ENCODE measurements at regions not wholly inside any gene's neighbourhood (a gene's known extent, or its start where the extent isn't known, plus 50 kb on each side); places are given as distances from the start of the nearest gene placed in this dataset.

DNA sequence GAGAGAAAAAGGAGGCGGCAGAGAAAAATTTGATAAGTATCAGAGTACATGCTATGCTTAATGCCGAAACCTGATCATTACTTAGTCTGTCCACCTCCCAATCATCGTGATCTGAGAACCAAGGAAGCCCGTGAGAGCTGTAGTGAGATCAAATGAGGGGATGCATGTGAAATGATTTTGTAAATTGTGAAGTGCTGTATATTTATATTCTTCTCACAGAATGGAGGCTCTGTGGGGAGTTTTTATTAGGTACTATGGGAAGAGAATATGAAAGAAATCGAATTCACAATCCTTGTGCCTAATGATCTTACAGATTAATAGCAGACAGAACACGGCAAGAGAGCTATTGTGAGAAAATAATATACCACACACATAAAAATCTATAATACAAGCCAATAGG, 115.5 kb downstream of the LYPLAL1 start:
- H3K4me1 Mint-ChIP-seq (ENCODE audit: low read depth) = no peaks in the 10 kb centered on the region
- ATAC-seq (ENCODE audit: poor library complexity) (no peak), DNase-seq (no peak)
- H3K27me3 Mint-ChIP-seq = no peaks in the 10 kb centered on the region
- CTCF ChIA-PET = no interaction called here
- TF ChIP-seq, protein P1, sequence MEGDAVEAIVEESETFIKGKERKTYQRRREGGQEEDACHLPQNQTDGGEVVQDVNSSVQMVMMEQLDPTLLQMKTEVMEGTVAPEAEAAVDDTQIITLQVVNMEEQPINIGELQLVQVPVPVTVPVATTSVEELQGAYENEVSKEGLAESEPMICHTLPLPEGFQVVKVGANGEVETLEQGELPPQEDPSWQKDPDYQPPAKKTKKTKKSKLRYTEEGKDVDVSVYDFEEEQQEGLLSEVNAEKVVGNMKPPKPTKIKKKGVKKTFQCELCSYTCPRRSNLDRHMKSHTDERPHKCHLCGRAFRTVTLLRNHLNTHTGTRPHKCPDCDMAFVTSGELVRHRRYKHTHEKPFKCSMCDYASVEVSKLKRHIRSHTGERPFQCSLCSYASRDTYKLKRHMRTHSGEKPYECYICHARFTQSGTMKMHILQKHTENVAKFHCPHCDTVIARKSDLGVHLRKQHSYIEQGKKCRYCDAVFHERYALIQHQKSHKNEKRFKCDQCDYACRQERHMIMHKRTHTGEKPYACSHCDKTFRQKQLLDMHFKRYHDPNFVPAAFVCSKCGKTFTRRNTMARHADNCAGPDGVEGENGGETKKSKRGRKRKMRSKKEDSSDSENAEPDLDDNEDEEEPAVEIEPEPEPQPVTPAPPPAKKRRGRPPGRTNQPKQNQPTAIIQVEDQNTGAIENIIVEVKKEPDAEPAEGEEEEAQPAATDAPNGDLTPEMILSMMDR (IDR thresholded peaks at IDR 0.05) = no peak
- Histone ChIP-seq H3K27ac (ENCODE audit: low read depth in 1 of 2, low read length in 2 of 2) (no peak overlapping the region), H3K9me3 (ENCODE audit: control insufficient read depth in 1 of 2, insufficient read depth in 1 of 2, low read length in 2 of 2) (no peaks in the 10 kb centered on the region), H3K4me1 (ENCODE audit: insufficient read depth, low read length) (no peaks in the 10 kb centered on the region), H3K36me3 (ENCODE audit: insufficient read depth, low read length) (no peaks in the 10 kb centered on the region), H3K27me3 (ENCODE audit: control insufficient read depth in 1 of 2, insufficient read depth in 2 of 2, low read length in 2 of 2) (no peaks in the 10 kb centered on the region), H3K4me3 (ENCODE audit: low read length) (no peak overlapping the region)
- no peak overlapping the region for H3K4me3 Mint-ChIP-seq
- intact Hi-C loops (cut with DNase I, micrococcal nuclease) = no loop called here
- no peaks in the 10 kb centered on the region for H3K36me3 Mint-ChIP-seq (ENCODE audit: low read depth)
- no peak overlapping the region for H3K27ac Mint-ChIP-seq
- POLR2A ChIA-PET = no interaction called here
- H3K9me3 Mint-ChIP-seq = no peaks in the 10 kb centered on the region

DNA sequence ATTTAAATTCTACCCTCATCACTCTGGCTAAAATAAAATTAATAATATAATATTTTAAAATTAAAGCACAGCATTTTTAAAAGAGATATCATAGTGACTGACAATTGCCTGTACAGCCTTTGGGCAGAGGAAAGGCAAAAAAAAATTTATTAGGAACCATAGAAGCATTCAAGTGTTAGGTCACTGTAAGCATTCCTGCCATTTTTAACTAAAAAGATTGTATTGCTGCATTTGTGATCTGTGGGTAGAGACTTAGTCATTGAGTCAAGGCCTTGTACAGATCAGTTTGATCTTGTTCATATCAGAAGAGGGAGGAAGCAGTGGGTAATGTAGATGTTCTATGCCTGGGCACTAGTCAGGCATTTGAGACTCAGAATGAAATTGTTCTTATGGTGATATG, 109.9 kb downstream of the LYPLAL1 start:
- Mint-ChIP-seq H3K27ac (no peak overlapping the region), H3K4me1 (ENCODE audit: low read depth) (no peaks in the 10 kb centered on the region), H3K27me3 (no peaks in the 10 kb centered on the region), H3K4me3 (no peak overlapping the region), H3K36me3 (ENCODE audit: low read depth) (no peaks in the 10 kb centered on the region), H3K9me3 (no peaks in the 10 kb centered on the region)
- DNase-seq = no peak
- ChIA-PET POLR2A (no interaction called here), CTCF (no interaction called here)
- no peak for ATAC-seq (ENCODE audit: poor library complexity)
- Histone ChIP-seq H3K27ac (ENCODE audit: low read depth in 1 of 2, low read length in 2 of 2) (no peak overlapping the region), H3K27me3 (ENCODE audit: control insufficient read depth in 1 of 2, insufficient read depth in 2 of 2, low read length in 2 of 2) (no peaks in the 10 kb centered on the region), H3K4me3 (ENCODE audit: low read length) (no peak overlapping the region), H3K36me3 (ENCODE audit: insufficient read depth, low read length) (no peaks in the 10 kb centered on the region), H3K9me3 (ENCODE audit: control insufficient read depth in 1 of 2, insufficient read depth in 1 of 2, low read length in 2 of 2) (no peaks in the 10 kb centered on the region), H3K4me1 (ENCODE audit: insufficient read depth, low read length) (no peaks in the 10 kb centered on the region)
- TF ChIP-seq, protein P1 (IDR thresholded peaks at IDR 0.05) = no peak
- intact Hi-C loops (cut with DNase I, micrococcal nuclease) = no loop called here

DNA sequence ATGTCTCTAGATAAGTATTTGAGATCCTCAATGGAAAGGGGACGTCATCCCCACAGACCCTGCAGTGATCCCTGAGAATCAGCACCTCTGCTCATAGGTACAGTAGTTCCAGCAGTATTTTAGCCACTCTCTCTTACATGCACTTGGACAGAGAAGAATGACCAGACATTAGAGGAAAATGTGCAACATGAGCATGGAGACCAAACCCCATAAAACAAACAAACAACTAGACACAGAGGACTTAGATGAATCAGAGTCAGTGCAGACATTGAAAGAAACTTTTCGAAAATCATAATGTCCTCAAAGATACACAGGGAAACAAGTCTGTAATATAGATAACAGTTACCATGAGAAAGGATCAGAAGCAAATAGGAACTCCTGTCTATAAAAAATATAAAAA, 108.2 kb downstream of the LYPLAL1 start:
- H3K36me3 Mint-ChIP-seq (ENCODE audit: low read depth) = no peaks in the 10 kb centered on the region
- Histone ChIP-seq H3K36me3 (ENCODE audit: insufficient read depth, low read length) (no peaks in the 10 kb centered on the region), H3K27me3 (ENCODE audit: control insufficient read depth in 1 of 2, insufficient read depth in 2 of 2, low read length in 2 of 2) (no peaks in the 10 kb centered on the region), H3K9me3 (ENCODE audit: control insufficient read depth in 1 of 2, insufficient read depth in 1 of 2, low read length in 2 of 2) (no peaks in the 10 kb centered on the region), H3K4me1 (ENCODE audit: insufficient read depth, low read length) (no peaks in the 10 kb centered on the region), H3K4me3 (ENCODE audit: low read length) (no peak overlapping the region), H3K27ac (ENCODE audit: low read depth in 1 of 2, low read length in 2 of 2) (no peak overlapping the region)
- no peaks in the 10 kb centered on the region for H3K27me3 Mint-ChIP-seq
- H3K4me1 Mint-ChIP-seq (ENCODE audit: low read depth) = no peaks in the 10 kb centered on the region
- H3K27ac Mint-ChIP-seq = no peak overlapping the region
- POLR2A ChIA-PET = no interaction called here
- H3K4me3 Mint-ChIP-seq = no peak overlapping the region
- H3K9me3 Mint-ChIP-seq = peaks cover 3% of the 10 kb centered on the region
- no peak for DNase-seq
- CTCF ChIA-PET = no interaction called here
- intact Hi-C loops (cut with DNase I, micrococcal nuclease) = no loop called here
- TF ChIP-seq, protein P1 (IDR thresholded peaks at IDR 0.05) = no peak
- no peak for ATAC-seq (ENCODE audit: poor library complexity)
